PC-9 (cell line): ENCODE measurements at regions not wholly inside any gene's neighbourhood (a gene's known extent, or its start where the extent isn't known, plus 50 kb on each side); places are given as distances from the start of the nearest gene placed in this dataset.

Source experiments
- BruUV-seq: library from RNA; stranded (reverse); fragments of 400-500 nt; replicated peaks from 2 replicates; lab custom pipeline; 2021; lab: Mats Ljungman, UMichigan
- CTCF ChIA-PET: fragments of 300-600 bp; sonication (Branson Sonifier 250); formaldehyde crosslinking; loops from one replicate; lab custom pipeline; 2022; ENCODE audit warnings: antibody characterized with exemption; lab: Charles Lee
- POLR2A ChIA-PET: fragments of 300-600 bp; sonication (Branson Sonifier 250); formaldehyde crosslinking; loops from one replicate; lab custom pipeline; 2022; ENCODE audit warnings: antibody characterized with exemption; ENCODE audit not compliant: unreplicated experiment; lab: Charles Lee
- DNase-seq, 2 experiments: peaks; one replicate each; pipeline versions ENCODE4 v3.0.0 to v3.0.0-alpha.2; 2015 to 2022; ENCODE audit warnings: mixed read lengths in 1 of 2
- H2AFZ ChIP-seq: fragments of 200-600 bp; sonication (generic); 2 replicates; pipeline ENCODE4 v1.8.1; 2017; ENCODE audit warnings: antibody characterized with exemption
- H3F3A ChIP-seq: fragments of 200-600 bp; sonication (generic); 2 replicates; pipeline ENCODE4 v1.8.1; 2017; ENCODE audit warnings: antibody characterized with exemption, mild to moderate bottlenecking, low read depth; ENCODE audit not compliant: insufficient read depth
- H3K27ac ChIP-seq: fragments of 200-600 bp; sonication (generic); 2 replicates; pipeline ENCODE4 v1.6.1; 2016; ENCODE audit warnings: mixed run types
- H3K27me3 ChIP-seq: fragments of 200-600 bp; sonication (generic); 2 replicates; pipeline ENCODE4 v1.6.1; 2016; ENCODE audit warnings: low read depth, mixed run types; ENCODE audit not compliant: insufficient read depth
- H3K36me3 ChIP-seq: fragments of 200-600 bp; sonication (generic); 2 replicates; pipeline ENCODE4 v1.6.1; 2016; ENCODE audit warnings: low read depth, mixed run types
- H3K4me1 ChIP-seq: fragments of 200-600 bp; sonication (generic); replicated peaks from 2 replicates; pipeline ENCODE4 v1.6.1; 2016; ENCODE audit warnings: mixed run types; ENCODE audit not compliant: insufficient read depth
- H3K4me2 ChIP-seq: fragments of 200-600 bp; sonication (generic); 2 replicates; pipeline ENCODE4 v1.6.1; 2017; ENCODE audit warnings: mixed run types
- H3K4me3 ChIP-seq: fragments of 200-600 bp; sonication (generic); 2 replicates; pipeline ENCODE4 v1.6.1; 2016; ENCODE audit warnings: mixed run types
- H3K79me2 ChIP-seq: fragments of 200-600 bp; sonication (generic); 2 replicates; pipeline ENCODE4 v1.6.1; 2017; ENCODE audit warnings: low read depth, mixed run types
- H3K9me2 ChIP-seq: fragments of 200-600 bp; sonication (generic); 2 replicates; pipeline ENCODE4 v1.8.1; 2017; ENCODE audit warnings: mild to moderate bottlenecking; ENCODE audit not compliant: insufficient read depth
- H3K9me3 ChIP-seq: fragments of 200-600 bp; sonication (generic); 2 replicates; pipeline ENCODE4 v1.8.1; 2016; ENCODE audit warnings: low read depth; ENCODE audit not compliant: insufficient read depth
- H4K20me1 ChIP-seq: fragments of 200-600 bp; sonication (generic); 2 replicates; pipeline ENCODE4 v1.8.1; 2017; ENCODE audit not compliant: insufficient read depth
- CTCF ChIP-seq: fragments of 200-600 bp; sonication (generic); conservative IDR thresholded peaks from 2 replicates; pipeline ENCODE4 v1.6.1; 2017; ENCODE audit warnings: mixed run types, antibody characterized with exemption, mild to moderate bottlenecking, moderate library complexity
- EZH2 ChIP-seq: fragments of 200-600 bp; sonication (generic); IDR thresholded peaks from 2 replicates; pipeline ENCODE4 v1.8.0; 2017; ENCODE audit warnings: antibody characterized with exemption, low read depth
- intact Hi-C: fragments of 100-400 bp; cut with micrococcal nuclease; formaldehyde crosslinking; loops from one replicate; pipeline ENCODE4 v1.10.0; 2022; ENCODE audit not compliant: unreplicated experiment

GRCh38 chr15:96403071-96403470 lies 72.6 kb downstream of the NR2F2 start:
- H3K27ac ChIP-seq = no peak overlapping the region
- H3K79me2 ChIP-seq = no peaks in the 10 kb centered on the region
- H3K9me3 ChIP-seq = no peaks in the 10 kb centered on the region
- no peaks in the 10 kb centered on the region for H3K4me1 ChIP-seq
- no TSS peak for BruUV-seq
- H3K9me2 ChIP-seq = no peaks in the 10 kb centered on the region
- H3K4me2 ChIP-seq = no peak overlapping the region
- DNase-seq = no peak
- no peak overlapping the region for H3K4me3 ChIP-seq
- TF ChIP-seq EZH2 (no peak), CTCF (no peak)
- no peaks in the 10 kb centered on the region for H4K20me1 ChIP-seq
- H2AFZ ChIP-seq = no peak overlapping the region
- intact Hi-C loops = no loop called here
- ChIA-PET CTCF (no interaction called here), POLR2A (no interaction called here)
- H3K36me3 ChIP-seq = no peaks in the 10 kb centered on the region
- H3F3A ChIP-seq = no peaks in the 10 kb centered on the region
- no peaks in the 10 kb centered on the region for H3K27me3 ChIP-seq

DNA sequence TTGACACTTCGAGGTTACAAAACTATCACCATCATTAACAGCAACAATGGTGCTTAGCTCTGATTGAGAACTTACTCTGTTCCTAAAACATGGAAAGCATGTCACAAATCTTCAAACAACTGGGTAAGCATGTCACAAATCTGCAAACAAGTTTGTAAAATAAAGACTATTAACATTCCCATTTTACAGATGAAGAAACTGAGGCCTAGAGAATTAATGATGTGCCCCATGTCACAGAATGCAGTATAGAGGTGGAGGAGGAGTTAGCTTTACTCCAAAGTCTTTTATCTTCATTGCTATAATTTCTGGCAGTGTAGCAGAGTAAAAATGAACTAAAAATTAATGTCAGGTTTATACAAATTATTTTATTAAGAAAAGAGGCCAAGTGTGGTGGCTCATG lies 73.4 kb downstream of the NR2F2 start:
- intact Hi-C loops = no loop called here
- H3K9me2 ChIP-seq = no peaks in the 10 kb centered on the region
- H3K79me2 ChIP-seq = no peaks in the 10 kb centered on the region
- no peaks in the 10 kb centered on the region for H3K36me3 ChIP-seq
- no peaks in the 10 kb centered on the region for H3K9me3 ChIP-seq
- H3K27ac ChIP-seq = no peak overlapping the region
- H3K27me3 ChIP-seq = no peaks in the 10 kb centered on the region
- CTCF ChIA-PET = no interaction called here
- POLR2A ChIA-PET = no interaction called here
- H3K4me2 ChIP-seq = no peak overlapping the region
- DNase-seq = no peak
- H3K4me1 ChIP-seq = no peaks in the 10 kb centered on the region
- no peak overlapping the region for H2AFZ ChIP-seq
- no peaks in the 10 kb centered on the region for H3F3A ChIP-seq
- no peak for TF ChIP-seq CTCF
- TF ChIP-seq EZH2 = no peak
- BruUV-seq = no TSS peak
- no peaks in the 10 kb centered on the region for H4K20me1 ChIP-seq
- no peak overlapping the region for H3K4me3 ChIP-seq

GRCh38 chr15:96404560-96404959 lies 74.1 kb downstream of the NR2F2 start:
- no peak overlapping the region for H3K4me3 ChIP-seq
- no peaks in the 10 kb centered on the region for H3K4me1 ChIP-seq
- no peak for DNase-seq
- no peaks in the 10 kb centered on the region for H3F3A ChIP-seq
- POLR2A ChIA-PET = no interaction called here
- H2AFZ ChIP-seq = no peak overlapping the region
- TF ChIP-seq CTCF = no peak
- TF ChIP-seq EZH2 = no peak
- H3K9me3 ChIP-seq = no peaks in the 10 kb centered on the region
- no peaks in the 10 kb centered on the region for H3K36me3 ChIP-seq
- no peaks in the 10 kb centered on the region for H3K9me2 ChIP-seq
- H4K20me1 ChIP-seq = no peaks in the 10 kb centered on the region
- no peak overlapping the region for H3K27ac ChIP-seq
- no peak overlapping the region for H3K4me2 ChIP-seq
- CTCF ChIA-PET = no interaction called here
- no TSS peak for BruUV-seq
- no peaks in the 10 kb centered on the region for H3K79me2 ChIP-seq
- no peaks in the 10 kb centered on the region for H3K27me3 ChIP-seq
- intact Hi-C loops = no loop called here
